Left ventricle myocardium inferior (tissue), 1 donor: ENCODE measurements at regions not wholly inside any gene's neighbourhood (a gene's known extent, or its start where the extent isn't known, plus 50 kb on each side); places are given as distances from the start of the nearest gene placed in this dataset.

ENCODE experiments used
- DNase-seq: peaks from one replicate; pipeline ENCODE4 v3.0.0-alpha.2; 2020
- H3K27ac ChIP-seq: fragments of 200-600 bp; replicated peaks from 2 replicates; pipeline ENCODE4 v1.8.0; 2021
- H3K27me3 ChIP-seq: fragments of 200-600 bp; 2 replicates; pipeline ENCODE4 v1.8.0; 2021; ENCODE audit warnings: low read depth
- H3K36me3 ChIP-seq: fragments of 200-600 bp; 2 replicates; pipeline ENCODE4 v1.8.0; 2021
- H3K4me1 ChIP-seq: fragments of 200-600 bp; 2 replicates; pipeline ENCODE4 v1.8.0; 2021
- H3K4me3 ChIP-seq: fragments of 200-600 bp; 2 replicates; pipeline ENCODE4 v1.8.0; 2021; ENCODE audit warnings: mild to moderate bottlenecking, moderate library complexity
- H3K9me3 ChIP-seq: fragments of 200-600 bp; replicated peaks from 2 replicates; pipeline ENCODE4 v1.8.0; 2021
- intact Hi-C: fragments of 100-400 bp; cut with micrococcal nuclease; formaldehyde crosslinking; loops from one replicate; pipeline ENCODE4 v1.11.0; 2022
- TF ChIP-seq, protein P1 (sequence below): fragments of 200-600 bp; IDR thresholded peaks from 2 replicates; pipeline ENCODE4 v1.8.0; 2021; ENCODE audit warnings: antibody characterized with exemption, mild to moderate bottlenecking, borderline replicate concordance
- donor health status: DM: no; HTN: yes; CAD: no; lungs with severe emphysema.

DNA sequence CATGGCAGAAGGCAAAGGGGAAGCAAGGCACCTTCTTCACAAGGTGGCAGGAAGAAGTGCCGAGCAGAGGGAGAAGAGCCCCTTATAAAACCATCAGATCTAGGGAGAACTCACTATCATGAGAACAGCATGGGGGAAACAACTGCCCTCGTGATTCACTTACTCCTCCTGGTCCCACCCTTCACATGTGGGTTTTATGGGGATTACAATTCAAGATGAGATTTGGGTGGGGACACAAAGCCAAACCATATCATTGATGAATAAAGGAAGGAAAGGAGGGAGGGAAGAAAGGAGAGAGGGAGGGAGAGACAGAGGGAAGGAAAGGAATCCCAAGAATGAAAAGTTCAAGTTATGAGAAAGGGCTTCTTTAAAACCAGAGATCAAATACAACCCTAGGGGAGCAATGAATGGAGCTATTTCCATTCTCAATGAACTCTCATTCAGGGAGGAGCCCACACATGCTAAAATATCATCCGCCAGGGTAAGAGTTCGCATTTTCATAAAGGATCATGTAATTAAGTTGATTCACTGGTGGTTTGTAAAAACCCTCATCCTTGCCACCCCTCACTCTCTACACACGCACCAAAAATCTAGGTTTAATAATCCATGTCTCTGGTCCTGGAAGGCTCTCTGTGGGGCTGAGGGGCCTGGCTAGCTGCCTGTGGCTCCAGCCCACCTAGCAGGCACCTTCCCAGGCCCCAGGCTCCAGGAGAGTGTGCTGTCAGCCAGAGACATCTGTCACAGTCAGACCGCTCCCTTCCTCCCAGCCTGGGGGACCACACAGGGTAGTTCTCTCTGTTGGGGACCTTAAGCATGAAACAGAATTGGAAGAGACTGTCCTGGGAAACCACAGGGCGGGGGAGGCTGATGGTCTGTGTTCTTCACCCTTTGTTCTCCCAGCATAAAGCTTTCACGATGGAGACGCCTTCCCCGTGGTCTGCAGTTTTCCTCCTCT, 94.0 kb downstream of the CCDC185 start:
- H3K4me3 ChIP-seq, result no peak overlapping the region
- no peaks in the 10 kb centered on the region for H3K4me1 ChIP-seq
- peaks cover 54% of the 10 kb centered on the region for H3K27me3 ChIP-seq
- H3K27ac ChIP-seq, result no peak overlapping the region
- DNase-seq, result no peak
- TF ChIP-seq, protein P1, sequence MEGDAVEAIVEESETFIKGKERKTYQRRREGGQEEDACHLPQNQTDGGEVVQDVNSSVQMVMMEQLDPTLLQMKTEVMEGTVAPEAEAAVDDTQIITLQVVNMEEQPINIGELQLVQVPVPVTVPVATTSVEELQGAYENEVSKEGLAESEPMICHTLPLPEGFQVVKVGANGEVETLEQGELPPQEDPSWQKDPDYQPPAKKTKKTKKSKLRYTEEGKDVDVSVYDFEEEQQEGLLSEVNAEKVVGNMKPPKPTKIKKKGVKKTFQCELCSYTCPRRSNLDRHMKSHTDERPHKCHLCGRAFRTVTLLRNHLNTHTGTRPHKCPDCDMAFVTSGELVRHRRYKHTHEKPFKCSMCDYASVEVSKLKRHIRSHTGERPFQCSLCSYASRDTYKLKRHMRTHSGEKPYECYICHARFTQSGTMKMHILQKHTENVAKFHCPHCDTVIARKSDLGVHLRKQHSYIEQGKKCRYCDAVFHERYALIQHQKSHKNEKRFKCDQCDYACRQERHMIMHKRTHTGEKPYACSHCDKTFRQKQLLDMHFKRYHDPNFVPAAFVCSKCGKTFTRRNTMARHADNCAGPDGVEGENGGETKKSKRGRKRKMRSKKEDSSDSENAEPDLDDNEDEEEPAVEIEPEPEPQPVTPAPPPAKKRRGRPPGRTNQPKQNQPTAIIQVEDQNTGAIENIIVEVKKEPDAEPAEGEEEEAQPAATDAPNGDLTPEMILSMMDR, result no peak
- no peaks in the 10 kb centered on the region for H3K36me3 ChIP-seq
- H3K9me3 ChIP-seq, result no peaks in the 10 kb centered on the region
- intact Hi-C loops, result no loop called here

DNA sequence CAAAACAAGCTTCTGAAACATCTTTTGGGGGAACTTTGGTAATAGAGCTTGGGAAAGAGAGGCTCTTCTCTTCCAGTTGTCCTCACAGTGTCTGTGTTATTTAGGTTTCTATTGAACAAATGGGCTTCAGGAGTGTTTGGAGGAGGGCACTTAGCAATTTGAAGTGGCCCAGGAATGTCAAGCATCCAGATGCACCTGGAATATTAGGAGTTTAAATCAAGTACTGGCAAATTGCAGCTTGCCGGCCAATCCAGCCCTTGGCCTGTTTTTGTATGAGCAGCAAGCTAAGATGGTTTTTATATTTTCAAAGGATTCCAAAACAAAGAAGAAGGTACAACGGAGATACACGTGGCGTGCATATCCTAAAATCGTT, 94.7 kb downstream of the CCDC185 start:
- no peaks in the 10 kb centered on the region for H3K9me3 ChIP-seq
- intact Hi-C loops, result no loop called here

DNA sequence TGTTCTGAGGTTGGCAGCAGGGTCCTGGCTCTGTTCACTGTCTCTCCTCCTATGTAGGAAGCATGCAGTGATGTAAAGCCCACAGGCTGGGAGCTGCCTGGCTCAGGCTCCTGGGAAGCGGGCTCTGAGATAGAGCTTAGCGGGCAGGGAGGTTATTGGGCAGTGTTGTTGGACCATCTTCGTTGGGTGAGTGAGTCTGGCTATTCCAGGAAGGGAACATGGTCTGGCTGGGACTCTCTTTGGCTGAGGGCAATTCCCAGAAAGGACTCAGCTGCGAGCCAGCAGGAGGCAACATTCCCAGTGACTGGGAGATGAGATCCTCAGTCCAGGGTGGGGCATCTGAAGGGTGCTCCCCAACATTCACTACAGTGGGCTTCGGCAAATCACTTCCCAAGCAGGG, 96.2 kb downstream of the CCDC185 start:
- no peaks in the 10 kb centered on the region for H3K9me3 ChIP-seq
- DNase-seq, result no peak
- intact Hi-C loops, result no loop called here
- H3K4me1 ChIP-seq, result no peaks in the 10 kb centered on the region
- H3K27me3 ChIP-seq, result peaks cover 34% of the 10 kb centered on the region
- no peaks in the 10 kb centered on the region for H3K36me3 ChIP-seq
- TF ChIP-seq, protein P1, result no peak
- H3K4me3 ChIP-seq, result no peak overlapping the region
- H3K27ac ChIP-seq, result no peak overlapping the region

More for the DNA sequence above, 94.7 kb downstream of the CCDC185 start:
- Histone ChIP-seq H3K36me3 (no peaks in the 10 kb centered on the region), H3K4me3 (no peak overlapping the region), H3K27ac (no peak overlapping the region), H3K27me3 (peaks cover 48% of the 10 kb centered on the region), H3K4me1 (no peaks in the 10 kb centered on the region)
- DNase-seq, result no peak
- TF ChIP-seq, protein P1, result no peak

DNA sequence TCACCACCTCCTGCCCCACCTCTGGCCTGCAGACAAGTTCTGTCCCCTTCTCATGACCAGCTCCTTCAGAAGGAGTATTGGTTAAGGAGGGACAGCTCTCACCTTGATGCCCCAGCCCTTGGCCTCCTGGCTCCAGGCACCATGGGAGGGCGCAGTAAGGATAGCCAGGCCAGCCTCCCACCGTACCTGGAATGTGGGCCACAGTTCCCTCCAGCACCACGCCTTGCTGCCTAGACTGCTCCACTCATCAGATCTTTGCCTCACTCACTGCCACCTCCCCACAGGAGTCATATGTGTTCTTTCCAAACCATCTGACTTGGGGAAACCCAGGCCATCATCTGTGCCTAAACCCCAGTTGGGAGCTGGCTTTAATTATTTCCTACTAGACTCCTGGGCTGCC, 97.0 kb downstream of the CCDC185 start:
- DNase-seq, result no peak
- H3K4me1 ChIP-seq, result no peaks in the 10 kb centered on the region
- H3K9me3 ChIP-seq, result no peaks in the 10 kb centered on the region
- H3K36me3 ChIP-seq, result no peaks in the 10 kb centered on the region
- no peak overlapping the region for H3K4me3 ChIP-seq
- TF ChIP-seq, protein P1, result no peak
- peaks cover 26% of the 10 kb centered on the region for H3K27me3 ChIP-seq
- intact Hi-C loops, result no loop called here
- no peak overlapping the region for H3K27ac ChIP-seq
